LHCN-M2 (cell line): ENCODE measurements at regions not wholly inside any gene's neighbourhood (a gene's known extent, or its start where the extent isn't known, plus 50 kb on each side); places are given as distances from the start of the nearest gene placed in this dataset.
A peak's percentile ranks its signal among the peaks of the same experiment; 100 is the strongest.
"Not testable (repeated sequence)": the region's sequence is repeated elsewhere in the genome, so short reads cannot be mapped to it uniquely, and the experiment has no call there.

Experiments used
- DNase-seq: peaks from one replicate; pipeline ENCODE4 v3.0.0-alpha.2; 2012; ENCODE audit warnings: low read depth

- DNase-seq = no peak
Measured at GRCh38 chr2:150675807-150676206, 188.3 kb upstream of the RND3 start.

DNA sequence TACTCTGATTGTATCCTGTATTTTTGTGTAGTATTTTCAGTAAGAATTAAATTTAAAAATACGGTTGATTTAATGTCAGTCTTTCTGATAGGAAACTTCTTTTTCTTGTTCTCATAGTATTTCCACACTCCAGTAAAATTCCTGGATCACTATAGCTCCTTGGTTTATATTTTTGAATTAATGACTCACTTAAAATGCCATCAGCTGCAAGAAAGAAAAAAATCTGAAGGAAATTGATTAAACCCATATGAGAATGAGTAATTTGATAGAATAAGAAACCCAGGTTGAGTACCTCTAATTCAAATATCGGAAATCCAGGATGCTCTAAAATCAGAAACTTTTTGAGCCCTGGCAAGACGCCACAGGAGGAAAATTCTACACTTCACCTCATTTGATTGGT, 186.8 kb upstream of the RND3 start:
- DNase-seq = no peak

GRCh38 chr2:150672311-150672710, 184.8 kb upstream of the RND3 start:
- no peak for DNase-seq

- no peak for DNase-seq
Measured at GRCh38 chr2:150669492-150669891, 182.0 kb upstream of the RND3 start.

DNA sequence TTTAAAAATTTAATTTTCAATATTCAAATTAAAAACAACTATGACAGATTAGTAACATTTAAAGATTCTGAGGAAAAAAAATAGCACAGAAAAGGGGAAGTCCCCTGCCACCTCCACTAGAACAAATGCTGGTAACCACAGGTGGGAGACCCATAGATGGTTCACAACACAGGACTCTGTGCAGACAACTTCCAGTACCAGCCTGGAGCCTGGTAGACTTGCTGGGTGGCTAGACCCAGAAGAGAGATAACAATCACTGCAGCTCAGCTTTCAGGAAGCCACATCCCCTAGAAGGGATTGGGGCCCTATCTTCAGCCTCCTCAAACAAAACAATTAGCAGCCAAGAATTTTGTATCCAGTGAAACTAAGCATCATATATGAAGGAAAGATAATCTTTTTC, 179.6 kb upstream of the RND3 start:
- not testable (repeated sequence) for DNase-seq

- DNase-seq = peak; percentile 95
Measured at GRCh38 chr2:150663143-150663542, 175.7 kb upstream of the RND3 start.

GRCh38 chr2:150656002-150656401, 168.5 kb upstream of the RND3 start:
- no peak for DNase-seq

DNA sequence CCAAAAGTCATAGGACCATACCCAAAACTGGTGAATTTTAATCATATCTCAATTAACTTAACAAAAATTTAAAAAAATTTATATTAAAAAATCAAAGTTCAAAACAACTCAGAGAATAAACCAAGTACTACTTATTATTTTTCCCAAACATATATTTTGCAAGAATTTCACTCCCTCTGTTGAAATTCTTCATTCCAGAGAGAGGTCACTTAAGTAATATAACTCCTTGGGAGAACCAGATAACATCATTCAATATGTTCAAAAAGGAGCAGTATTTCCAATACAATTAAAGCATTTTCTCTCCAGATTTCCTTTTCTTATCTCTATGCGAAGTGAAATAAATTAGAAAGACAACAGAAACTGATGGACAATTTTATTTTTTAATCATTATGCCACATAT, 165.9 kb upstream of the RND3 start:
- peak; percentile 14 for DNase-seq

- DNase-seq = no peak
Measured at GRCh38 chr2:150647943-150648342, 160.5 kb upstream of the RND3 start.

DNA sequence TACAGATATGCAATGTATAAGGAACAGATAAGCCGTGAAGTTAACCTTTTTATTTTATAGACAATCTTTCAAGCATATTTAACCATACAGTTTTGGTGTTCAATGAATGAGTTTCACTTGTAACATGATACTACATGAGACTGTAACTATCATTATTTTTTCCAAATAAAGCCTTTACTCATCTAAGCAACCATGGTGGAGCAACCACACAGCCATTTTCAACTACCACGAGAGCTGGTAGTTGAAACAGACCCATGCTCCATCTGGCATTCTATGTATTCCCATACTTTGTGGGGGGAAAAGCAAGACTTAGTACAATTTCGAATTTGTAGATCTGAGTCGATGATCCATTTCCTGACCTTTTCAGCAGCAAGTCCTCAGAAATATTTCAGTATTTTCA, 159.3 kb upstream of the RND3 start:
- DNase-seq = no peak

DNA sequence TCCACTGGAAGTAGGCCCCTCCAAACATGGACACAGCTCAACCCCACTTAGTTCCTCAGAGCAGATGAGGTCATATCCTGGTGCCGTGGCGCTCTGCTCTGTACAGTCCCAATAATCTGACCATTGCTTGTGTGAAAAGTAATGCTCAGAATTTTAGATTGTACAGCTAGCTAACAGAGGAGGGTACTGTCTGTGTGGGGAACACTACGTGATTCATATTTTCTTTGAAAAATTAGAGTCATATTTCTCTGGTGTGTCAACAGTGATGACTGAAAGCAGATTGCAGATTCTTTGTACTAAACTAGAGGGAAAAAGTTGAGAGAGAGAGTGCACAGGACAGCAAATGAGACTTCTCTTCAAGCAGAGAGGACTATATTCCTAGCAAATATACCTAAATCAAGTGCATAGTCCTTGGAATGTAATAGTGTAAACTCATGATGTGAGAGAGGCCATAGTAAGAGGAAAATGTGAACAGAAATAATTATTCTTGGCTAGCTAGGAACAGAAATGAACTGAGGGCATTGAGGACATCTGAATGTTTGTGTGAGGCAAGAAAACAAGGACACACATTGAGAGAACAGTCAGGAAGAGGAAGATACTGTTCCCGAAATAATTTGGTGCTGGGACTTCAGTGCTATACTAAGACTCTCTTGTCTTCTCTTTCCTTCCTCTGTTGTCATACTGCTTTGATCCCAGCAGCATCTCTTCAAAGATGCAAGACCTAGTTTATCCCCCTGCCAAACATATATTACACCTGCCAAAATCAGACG, 157.0 kb upstream of the RND3 start:
- peak; percentile 94 for DNase-seq

DNA sequence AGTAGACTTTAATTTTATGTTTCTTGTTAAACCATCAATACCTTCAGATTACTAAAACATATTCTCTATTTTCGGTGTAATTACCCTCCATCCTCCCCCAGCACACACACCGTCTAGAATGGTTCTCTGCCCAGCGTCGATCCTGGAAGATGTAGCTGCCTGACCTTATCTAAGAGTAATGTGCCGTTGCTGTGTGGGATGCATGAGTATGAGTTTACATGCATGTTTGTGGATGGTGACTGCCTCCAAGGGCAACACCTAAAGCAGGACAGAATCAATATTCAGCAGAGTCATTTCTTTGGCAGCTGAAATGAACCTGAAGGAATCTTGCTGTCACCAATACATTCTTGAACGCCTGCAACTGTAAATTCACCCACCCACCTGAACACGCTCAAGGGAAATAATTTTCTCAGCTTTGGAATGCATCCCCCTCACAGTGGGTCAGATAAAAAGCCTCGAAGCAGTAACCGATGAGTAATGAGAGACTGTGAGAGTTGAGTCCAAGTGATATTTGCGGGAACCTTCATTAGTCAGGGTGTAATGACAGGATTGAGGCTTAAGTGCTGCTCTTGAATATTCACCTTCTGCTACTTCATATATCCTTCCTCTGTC, 155.8 kb upstream of the RND3 start:
- peak; percentile 63 for DNase-seq

GRCh38 chr2:150640039-150640438, 152.6 kb upstream of the RND3 start:
- DNase-seq = peak; percentile 32

DNA sequence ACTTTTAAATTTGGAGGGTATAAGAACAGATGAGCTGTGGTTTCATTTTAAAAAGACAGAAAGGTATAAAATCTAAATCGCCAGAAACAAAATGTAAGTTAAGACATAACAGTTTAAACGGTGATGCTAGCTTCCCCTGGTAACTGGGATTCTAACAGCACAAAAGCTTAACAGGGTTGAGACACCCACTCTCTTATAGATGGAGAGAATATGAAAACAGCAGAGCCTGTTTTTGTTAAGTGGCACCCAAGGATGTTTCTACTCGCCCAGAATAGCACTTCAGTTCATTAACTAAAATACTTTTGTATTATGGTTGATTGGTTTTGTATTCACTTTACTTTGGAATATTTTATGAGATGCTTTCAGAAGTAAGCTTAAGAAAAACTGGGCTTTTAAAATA, 151.9 kb upstream of the RND3 start:
- DNase-seq = peak; percentile 46

GRCh38 chr2:150631236-150631821, 143.9 kb upstream of the RND3 start:
- no peak for DNase-seq

- DNase-seq = peak; percentile 89
Measured at GRCh38 chr2:150630587-150631235, 143.2 kb upstream of the RND3 start.

GRCh38 chr2:150627526-150627925, 140.1 kb upstream of the RND3 start:
- no peak for DNase-seq

- DNase-seq = peak; percentile 52
Measured at GRCh38 chr2:150626934-150627411, 139.5 kb upstream of the RND3 start.

DNA sequence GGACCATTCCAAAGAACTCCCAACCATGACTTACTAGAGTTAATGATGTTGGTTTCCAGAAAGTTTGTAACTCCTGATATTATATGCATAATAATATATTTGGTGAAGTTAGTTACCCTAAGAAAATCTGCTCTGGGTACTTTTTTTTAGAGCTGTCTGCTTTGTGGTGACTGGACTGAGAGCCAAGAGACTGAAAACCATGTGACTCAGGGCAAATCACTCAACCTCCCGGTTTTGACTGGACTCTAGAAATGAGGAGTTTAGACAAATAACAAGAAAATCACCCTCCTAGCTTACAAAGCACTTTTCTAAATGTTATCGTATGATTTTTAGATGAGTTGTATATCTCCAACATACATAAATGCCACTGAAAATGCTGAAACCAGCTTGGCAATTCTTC, 138.3 kb upstream of the RND3 start:
- DNase-seq = no peak

DNA sequence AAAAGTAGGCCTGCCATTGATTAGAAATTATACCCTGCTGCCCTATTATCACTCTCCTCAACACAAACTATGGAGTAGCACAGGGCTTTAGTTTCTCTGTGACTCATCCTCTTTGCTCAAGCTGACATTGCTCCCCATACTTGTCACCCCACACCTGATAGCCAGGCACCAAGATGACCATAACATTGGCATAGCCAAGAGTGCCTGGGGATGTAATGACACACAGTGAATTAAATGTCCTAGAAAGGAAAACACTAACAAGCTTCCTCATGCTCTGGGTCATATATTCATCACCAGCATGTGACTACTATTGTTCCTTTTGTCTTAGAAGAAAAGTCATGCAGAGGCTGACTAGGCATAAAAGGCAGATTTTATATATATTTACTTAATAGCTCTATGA, 137.8 kb upstream of the RND3 start:
- DNase-seq = peak; percentile 65

- peak; percentile 91 for DNase-seq
Measured at GRCh38 chr2:150624001-150624401, 136.5 kb upstream of the RND3 start.

- peak; percentile 95 for DNase-seq
Measured at GRCh38 chr2:150621526-150622213, 134.2 kb upstream of the RND3 start.
